ENCODE measurements at regions not wholly inside any gene's neighbourhood (a gene's known extent, or its start where the extent isn't known, plus 50 kb on each side); places are given as distances from the start of the nearest gene placed in this dataset.

DNA sequence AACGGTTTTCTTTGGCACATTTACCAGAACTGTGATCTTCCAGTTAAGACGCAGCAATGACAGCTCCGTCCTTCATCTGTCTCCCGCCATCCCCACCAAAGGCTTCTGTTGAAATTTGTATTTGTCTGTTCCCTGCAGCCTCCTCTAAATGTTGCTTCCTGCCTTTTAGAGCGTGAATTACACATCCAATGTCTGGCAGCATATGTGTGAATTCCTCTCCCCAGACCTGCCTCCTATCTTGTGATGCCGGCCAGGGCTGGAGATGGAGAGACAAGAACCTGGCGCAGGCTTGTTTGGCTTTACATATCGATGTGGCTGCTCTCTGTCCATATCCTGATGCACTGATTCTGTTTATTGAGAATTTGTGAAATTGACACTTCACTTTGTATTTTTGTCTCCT, 738.4 kb upstream of the TMEM132C start:
- Histone ChIP-seq H3K27ac (no peak overlapping the region), H3K4me3 (no peak overlapping the region)
- DNase-seq (ENCODE audit: low spot score), result no peak
- TF ChIP-seq CTCF (IDR thresholded peaks at IDR 0.05), result no peak

DNA sequence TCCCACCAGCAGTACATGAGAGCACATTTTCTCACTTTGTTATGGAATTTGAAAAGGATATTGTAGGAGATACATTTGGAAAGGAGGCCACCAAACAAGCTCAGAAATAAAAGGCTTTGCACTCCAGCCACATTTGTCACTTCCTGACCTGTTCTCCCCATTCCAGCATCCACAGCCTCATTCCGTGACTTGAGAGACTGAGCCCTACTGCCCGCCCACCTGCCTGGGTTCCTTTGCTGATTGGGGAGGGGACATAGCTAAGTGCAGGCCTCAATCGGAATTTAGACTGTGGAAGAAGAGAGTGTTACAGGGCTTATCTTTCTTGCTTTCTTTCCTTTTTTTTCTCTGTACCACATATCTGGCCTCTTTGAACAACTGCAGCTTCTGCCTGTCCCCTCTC, 735.4 kb upstream of the TMEM132C start:
- Histone ChIP-seq H3K4me3 (no peak overlapping the region), H3K27ac (no peak overlapping the region)
- no peak for TF ChIP-seq CTCF (IDR thresholded peaks at IDR 0.05)
- no peak for DNase-seq (ENCODE audit: low spot score)

DNA sequence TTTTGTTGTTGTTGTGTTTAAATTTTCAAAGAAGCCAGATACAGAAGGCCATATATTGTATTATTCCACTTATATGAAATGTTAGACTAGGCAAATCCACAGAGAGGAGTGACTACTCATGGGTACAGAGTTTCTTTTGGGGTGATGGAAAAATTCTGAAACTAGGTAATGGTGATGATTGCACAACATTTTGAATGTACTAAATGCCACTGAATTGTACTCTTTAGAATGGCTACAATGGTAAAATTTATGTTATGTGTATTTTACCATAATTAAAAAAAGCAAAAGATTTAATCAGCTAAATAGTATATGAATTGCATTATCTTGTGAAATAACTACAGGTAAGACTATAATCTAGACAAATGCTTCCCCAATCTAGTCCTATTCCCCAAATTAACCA, 733.6 kb upstream of the TMEM132C start:
- no peak overlapping the region for H3K4me3 ChIP-seq
- no peak for TF ChIP-seq CTCF (IDR thresholded peaks at IDR 0.05)
- H3K27ac ChIP-seq, result no peak overlapping the region
- no peak for DNase-seq (ENCODE audit: low spot score)

DNA sequence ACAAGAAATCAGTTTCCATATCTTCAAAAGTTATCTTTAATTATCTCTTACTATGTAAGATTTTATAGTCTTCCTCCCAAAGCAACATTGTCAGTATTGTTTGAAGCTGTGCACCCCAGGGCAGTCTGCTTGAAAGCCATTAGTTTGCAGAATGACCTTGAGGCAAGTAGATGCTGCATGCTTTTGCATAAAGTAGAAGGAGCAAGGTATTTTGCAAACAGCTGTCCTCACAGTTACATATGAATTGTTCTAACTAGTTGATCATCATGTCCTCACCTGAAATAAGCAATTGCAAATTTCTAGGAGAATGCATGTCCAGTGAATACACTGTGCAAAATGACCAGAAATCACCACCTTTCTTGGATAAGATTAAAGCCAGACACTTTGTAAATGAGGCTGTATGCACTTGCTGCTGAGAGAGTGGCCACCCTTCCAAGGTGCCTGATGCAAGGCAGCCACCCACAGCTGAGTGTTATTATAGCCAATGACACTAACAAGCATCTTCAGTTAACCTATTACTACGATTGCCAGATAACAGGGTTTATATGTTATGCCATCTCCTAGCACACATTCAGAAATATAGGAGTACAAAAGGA, 730.0 kb upstream of the TMEM132C start:
- H3K4me3 ChIP-seq, result no peak overlapping the region
- H3K27ac ChIP-seq, result no peak overlapping the region
- DNase-seq (ENCODE audit: low spot score), result no peak
- TF ChIP-seq CTCF (IDR thresholded peaks at IDR 0.05), result no peak

- no peak for TF ChIP-seq CTCF (IDR thresholded peaks at IDR 0.05)
- Histone ChIP-seq H3K4me3 (no peak overlapping the region), H3K27ac (no peak overlapping the region)
- no peak for DNase-seq (ENCODE audit: low spot score)
These were observed 728.7 kb upstream of the TMEM132C start for GRCh38 chr12:127538316-127538715.

DNA sequence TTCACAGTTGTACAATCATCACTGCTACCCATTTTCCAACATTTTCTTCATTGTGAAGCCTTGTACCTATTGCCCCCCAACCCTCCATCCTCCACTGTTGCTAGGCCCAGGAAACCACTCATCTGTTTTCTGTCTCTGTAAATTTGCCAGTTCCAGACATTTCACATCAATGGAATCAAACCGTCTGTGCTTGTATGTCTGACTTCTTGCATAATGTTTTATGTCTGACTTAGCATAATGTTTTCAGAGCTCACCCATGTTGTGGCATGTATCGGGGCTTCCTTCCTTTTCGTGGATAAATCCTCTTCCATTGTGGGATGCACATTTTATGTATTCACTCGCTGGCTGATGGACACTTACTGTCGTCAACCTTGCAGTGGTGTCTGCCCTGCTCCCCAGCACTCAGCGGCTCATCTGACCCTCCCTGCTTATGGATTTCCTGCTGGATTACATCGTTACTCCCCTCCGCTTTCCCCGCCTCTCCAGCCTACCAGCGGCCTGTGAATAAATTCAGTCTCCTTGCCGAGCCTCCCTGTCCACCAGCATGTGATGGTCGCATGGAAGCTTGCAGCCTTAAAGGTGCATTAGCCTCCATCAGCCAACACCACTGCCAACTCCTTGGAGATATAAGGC, 727.6 kb upstream of the TMEM132C start:
- no peak overlapping the region for H3K4me3 ChIP-seq
- H3K27ac ChIP-seq, result no peak overlapping the region
- TF ChIP-seq CTCF (IDR thresholded peaks at IDR 0.05), result no peak
- no peak for DNase-seq (ENCODE audit: low spot score)

DNA sequence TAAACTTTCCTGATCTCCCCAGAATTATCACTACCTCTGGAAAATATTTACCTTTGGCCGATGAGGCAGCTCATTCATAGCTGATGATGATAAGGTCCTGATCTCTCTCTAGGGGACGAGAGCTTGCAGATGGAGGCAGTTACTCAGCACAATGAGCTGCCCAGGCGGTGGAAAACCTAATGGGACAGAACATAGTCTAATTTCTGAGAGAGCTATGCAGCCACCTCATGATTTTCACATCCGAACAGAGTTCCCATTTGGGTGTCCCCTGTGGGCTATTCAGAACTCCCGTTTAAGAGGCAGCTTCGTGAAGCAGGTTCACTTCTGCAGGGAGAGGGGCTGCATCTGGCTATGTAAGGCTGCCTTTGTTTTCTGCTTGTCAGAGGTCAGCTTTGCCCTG, 724.6 kb upstream of the TMEM132C start:
- Histone ChIP-seq H3K4me3 (no peak overlapping the region), H3K27ac (no peak overlapping the region)
- DNase-seq (ENCODE audit: low spot score), result no peak
- TF ChIP-seq CTCF (IDR thresholded peaks at IDR 0.05), result no peak

All from coronary artery (tissue), 2 donors.